Rectal smooth muscle tissue (tissue), 1 donor: ENCODE measurements at regions not wholly inside any gene's neighbourhood (a gene's known extent, or its start where the extent isn't known, plus 50 kb on each side); places are given as distances from the start of the nearest gene placed in this dataset.

Experiments used
- H3K27ac ChIP-seq: one replicate; pipeline ENCODE4 v1.7.0; 2013; ENCODE audit warnings: low read depth, low read length, inconsistent platforms
- H3K27me3 ChIP-seq: one replicate; pipeline ENCODE4 v1.7.0; 2013; ENCODE audit warnings: low read length; ENCODE audit not compliant: control insufficient read depth, insufficient read depth
- H3K36me3 ChIP-seq: one replicate; pipeline ENCODE4 v1.7.0; 2013; ENCODE audit warnings: low read length; ENCODE audit not compliant: control insufficient read depth, insufficient read depth
- H3K4me1 ChIP-seq: one replicate; pipeline ENCODE4 v1.7.0; 2013; ENCODE audit warnings: low read length; ENCODE audit not compliant: control insufficient read depth, insufficient read depth
- H3K4me3 ChIP-seq: one replicate; pipeline ENCODE4 v1.7.0; 2013; ENCODE audit warnings: low read length
- H3K9ac ChIP-seq: one replicate; pipeline ENCODE4 v1.7.0; 2013; ENCODE audit warnings: low read length

DNA sequence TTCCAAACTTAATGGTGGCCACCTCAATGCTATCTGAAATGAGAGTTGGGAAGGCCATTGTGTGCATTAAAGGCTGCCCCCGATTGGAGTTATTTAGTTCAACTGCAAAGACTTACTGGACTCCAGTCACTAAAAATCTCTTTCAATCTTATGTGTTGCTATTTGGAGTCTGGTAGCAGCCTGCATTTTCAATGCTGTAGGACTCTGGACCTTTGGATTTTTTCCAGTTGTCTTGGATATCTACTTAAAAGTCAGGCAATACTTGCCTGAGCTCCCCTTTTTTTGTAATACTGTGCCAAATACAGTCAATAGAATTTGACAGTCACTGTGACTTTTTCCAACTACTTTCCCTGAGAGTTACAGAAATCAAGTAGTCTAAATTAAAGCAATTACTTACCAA is 281.9 kb downstream of the TRIB2 start:
- Histone ChIP-seq H3K9ac (no peak overlapping the region), H3K27ac (no peak overlapping the region), H3K4me1 (peaks cover 8% of the 10 kb centered on the region), H3K36me3 (no peaks in the 10 kb centered on the region), H3K27me3 (no peaks in the 10 kb centered on the region), H3K4me3 (no peak overlapping the region)

DNA sequence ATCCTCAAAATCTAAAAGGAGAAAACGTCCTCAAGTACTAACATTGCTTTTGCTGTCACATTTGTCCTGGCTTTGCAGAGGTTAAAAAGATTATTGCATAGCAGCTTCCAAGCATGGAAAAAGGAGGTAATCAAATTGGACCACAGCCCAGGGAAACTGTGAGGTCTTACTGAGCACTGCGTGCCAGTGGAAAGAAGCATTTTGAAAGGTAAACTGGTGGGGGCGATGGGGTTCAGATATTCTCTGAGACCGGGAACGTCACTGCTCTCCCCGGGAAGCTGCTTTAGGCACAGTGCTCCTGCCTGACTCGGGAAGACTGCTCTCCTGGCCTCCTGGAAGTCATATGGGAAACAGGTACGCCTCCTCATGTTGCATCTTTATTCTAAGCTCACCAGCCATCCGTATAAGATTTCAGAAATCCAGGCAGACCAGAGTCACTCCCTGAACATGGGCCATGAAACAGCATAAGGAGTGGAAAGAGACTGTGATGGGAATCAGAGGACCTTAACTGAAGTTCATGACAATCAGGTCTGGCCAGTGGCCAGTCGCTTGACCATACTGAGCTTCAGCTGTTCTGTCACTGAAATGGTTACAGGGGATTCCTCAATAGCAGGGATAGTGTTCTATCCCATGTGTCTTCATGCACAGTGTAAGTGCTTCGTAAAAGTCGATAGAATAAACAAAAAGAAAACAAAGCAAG is 284.1 kb downstream of the TRIB2 start:
- Histone ChIP-seq H3K36me3 (no peaks in the 10 kb centered on the region), H3K27ac (no peak overlapping the region), H3K4me3 (no peak overlapping the region), H3K9ac (no peak overlapping the region), H3K27me3 (no peaks in the 10 kb centered on the region), H3K4me1 (peaks cover 8% of the 10 kb centered on the region)

DNA sequence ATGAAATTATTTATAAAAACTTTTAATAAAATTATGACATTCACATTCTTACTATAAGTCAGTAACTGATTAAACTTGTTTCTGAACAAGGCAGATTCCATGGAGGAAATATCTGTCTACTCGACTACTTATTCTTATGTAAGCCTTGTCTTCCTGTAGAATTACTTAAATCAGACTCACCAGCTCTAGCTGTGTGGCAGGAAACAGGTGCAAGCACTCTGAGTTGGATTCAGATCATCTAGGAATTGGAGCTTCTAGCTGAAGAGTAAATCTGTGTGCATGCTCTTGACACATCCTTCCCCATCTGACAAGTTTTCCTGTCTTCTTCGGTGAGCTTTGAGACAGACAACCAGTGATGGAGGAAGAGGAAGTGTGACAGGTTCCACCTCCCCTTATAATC is 284.7 kb downstream of the TRIB2 start:
- H3K27ac ChIP-seq: no peak overlapping the region

DNA sequence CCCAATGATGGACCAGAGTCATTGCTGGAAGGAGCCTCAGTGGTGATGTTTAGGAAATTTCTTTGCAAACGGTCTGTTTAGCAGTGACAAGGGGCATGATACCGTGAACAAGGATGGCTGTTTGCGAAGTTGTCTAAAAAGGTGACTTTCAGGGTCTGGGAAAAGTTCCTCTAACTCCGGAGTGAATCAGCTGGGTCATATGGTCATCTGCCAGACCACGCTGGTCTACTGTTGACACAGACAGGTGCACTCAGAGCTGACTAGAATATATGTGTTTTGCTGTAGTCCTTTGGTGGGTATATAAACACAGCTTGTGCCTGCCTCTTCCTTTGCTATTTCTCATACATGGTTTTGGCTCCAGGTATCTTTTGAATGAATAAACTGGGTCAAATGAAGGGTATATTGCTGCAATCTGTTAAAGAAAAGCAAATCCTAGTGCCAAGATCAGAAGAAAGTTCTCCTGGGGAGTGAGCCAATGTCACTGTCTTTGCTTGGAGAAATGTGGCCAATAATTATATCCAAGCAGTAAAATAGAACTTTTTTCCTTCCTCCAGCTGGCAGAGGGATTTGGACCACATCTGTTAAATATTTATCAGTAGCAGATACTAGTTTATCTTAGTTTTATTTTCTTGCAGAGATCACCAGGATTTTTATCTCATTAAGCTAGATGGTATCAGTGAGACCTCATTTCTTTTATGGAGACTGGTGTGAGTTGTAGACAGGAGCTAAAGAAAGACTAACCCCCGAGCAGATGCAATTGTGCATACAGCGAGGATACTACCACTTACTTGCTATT is 286.0 kb downstream of the TRIB2 start:
- Histone ChIP-seq H3K4me1 (peaks cover 12% of the 10 kb centered on the region), H3K36me3 (no peaks in the 10 kb centered on the region), H3K27ac (no peak overlapping the region), H3K4me3 (no peak overlapping the region), H3K27me3 (no peaks in the 10 kb centered on the region), H3K9ac (no peak overlapping the region)

More for the DNA sequence above, 284.7 kb downstream of the TRIB2 start:
- Histone ChIP-seq H3K27me3 (no peaks in the 10 kb centered on the region), H3K4me1 (peaks cover 8% of the 10 kb centered on the region), H3K36me3 (no peaks in the 10 kb centered on the region), H3K9ac (no peak overlapping the region), H3K4me3 (no peak overlapping the region)

DNA sequence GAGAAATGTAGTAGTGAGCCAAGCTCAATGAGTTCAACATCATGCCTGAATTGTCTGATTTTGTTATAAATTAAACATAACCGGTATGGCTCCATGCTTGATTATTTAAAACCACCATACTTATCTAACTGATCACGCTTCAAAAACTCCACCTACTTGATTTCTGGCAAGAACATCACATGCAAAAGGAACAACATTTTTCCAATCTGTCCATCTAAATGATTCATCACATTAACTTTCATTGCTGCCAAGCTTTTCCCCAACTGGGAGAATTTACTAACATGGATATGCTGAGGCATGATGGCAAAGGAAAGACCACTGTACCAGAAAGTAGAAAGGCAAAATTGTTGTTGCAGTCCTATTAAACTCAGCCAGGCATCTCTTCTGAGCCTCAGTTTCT is 286.8 kb downstream of the TRIB2 start:
- Histone ChIP-seq H3K36me3 (no peaks in the 10 kb centered on the region), H3K27ac (no peak overlapping the region), H3K4me3 (no peak overlapping the region), H3K9ac (no peak overlapping the region), H3K4me1 (peaks cover 12% of the 10 kb centered on the region), H3K27me3 (no peaks in the 10 kb centered on the region)

DNA sequence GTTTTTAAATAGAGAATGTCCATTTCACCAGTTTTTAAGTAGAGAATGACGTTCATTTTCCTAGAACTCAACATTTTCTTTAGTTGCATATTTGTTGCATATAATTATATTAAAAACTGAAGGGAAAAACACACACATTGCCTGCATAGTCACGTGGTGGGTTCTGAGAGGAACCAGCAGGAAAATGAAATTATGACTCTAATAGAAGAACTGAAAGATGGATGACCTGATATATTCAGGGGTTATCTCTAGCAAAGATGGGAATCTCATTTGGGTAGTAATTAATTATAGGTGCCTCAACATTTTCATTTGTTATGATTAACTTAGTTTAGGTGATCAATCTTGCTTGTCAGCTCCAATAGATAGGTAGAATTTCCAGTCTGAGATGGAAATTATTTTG is 288.3 kb downstream of the TRIB2 start:
- Histone ChIP-seq H3K36me3 (no peaks in the 10 kb centered on the region), H3K27me3 (no peaks in the 10 kb centered on the region), H3K27ac (no peak overlapping the region), H3K4me1 (peaks cover 12% of the 10 kb centered on the region), H3K9ac (no peak overlapping the region), H3K4me3 (no peak overlapping the region)

DNA sequence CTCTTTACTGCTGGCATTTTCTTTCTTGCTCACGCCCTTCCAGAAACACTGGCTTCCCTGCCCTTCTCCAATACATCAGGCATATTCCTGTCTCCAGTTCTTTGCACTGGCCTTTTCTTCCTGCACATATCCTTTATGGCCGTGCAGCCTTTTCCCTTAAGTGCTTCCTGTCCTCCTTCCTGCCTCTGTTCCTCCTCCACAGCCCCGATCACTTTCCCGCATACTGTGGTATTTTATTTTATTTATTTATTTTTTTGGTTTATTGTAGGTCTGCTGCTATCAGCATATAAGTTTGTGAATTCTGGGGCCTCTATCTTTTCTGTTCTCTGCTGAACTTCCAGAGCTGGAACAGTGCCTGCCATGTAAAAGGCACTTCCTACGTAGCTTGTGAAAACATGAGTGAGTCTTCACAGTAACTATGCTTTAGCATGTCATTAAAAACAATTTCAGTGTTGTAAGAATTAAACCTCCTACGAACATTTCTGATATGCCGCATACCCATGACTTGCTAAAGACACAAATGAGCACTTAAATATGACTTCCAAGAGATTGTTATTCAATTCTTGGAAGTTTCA is 289.1 kb downstream of the TRIB2 start:
- H3K4me3 ChIP-seq: no peak overlapping the region
- peak overlapping the region; percentile 11 for H3K27ac ChIP-seq
- H3K27me3 ChIP-seq: no peaks in the 10 kb centered on the region
- H3K9ac ChIP-seq: no peak overlapping the region
- no peaks in the 10 kb centered on the region for H3K36me3 ChIP-seq
- H3K4me1 ChIP-seq: peaks cover 10% of the 10 kb centered on the region

DNA sequence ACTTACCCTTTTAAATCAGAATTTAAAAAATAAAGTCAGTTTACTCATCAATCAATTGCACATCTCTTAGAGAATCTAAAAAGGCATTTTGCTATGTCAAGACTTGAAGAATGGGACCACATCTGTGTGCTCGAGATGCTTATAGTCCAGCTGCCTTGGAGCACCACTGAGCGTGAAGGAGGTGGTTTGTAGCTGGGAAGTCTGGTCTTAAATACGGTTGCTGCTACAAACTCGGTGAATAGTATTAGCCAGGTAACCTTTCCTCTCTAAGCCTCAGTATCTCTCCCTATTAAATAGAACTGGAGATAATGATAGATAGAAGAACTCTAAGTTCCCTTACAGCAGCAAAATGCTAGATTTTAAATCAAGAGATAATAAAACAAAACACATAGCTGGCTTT is 289.7 kb downstream of the TRIB2 start:
- no peaks in the 10 kb centered on the region for H3K36me3 ChIP-seq
- H3K27me3 ChIP-seq: no peaks in the 10 kb centered on the region
- no peak overlapping the region for H3K9ac ChIP-seq
- H3K4me3 ChIP-seq: no peak overlapping the region
- peaks cover 7% of the 10 kb centered on the region for H3K4me1 ChIP-seq
- peak overlapping the region; percentile 23 for H3K27ac ChIP-seq

DNA sequence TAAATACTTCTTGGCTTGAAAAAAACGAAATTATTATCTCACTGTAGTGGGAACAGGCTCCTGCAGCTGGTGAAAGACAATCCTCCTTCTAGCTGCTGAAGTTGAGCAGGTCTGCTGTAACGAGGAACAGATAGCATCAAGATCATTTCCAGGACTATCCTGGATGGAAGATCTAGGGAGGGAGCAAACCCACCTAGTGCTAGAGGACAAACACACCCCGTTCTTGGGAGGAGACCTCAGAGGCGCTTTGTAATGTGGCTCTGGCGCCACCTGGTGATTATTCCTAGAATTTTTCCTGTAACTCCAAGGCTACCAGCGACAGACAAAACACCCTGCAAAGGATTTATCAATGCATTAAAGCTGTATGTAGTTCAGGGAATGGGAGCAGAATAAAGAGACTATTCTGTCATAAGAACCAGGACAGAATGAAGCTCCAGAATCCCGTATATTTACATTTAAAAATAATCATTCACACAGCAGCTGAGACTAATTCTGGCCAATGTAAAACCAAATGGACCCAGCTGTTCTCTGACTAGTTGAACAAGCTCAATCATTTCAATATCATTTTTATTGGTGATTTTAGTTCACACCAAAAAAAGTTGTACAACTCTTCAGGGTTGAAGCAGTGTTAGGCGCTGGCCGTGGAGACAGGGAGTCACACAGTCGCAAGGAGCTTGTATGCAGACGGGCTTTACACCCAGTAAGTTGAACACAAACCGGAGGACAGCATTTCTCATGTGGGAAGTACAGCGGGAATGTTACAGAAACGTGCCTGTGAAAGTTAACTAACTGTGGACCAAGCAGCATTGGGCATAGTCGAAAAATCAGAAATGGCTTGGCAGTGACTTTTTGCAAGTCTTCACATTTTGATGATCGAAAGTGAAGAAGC is 290.3 kb downstream of the TRIB2 start:
- peak overlapping the region; percentile 23 for H3K27ac ChIP-seq
- no peaks in the 10 kb centered on the region for H3K36me3 ChIP-seq
- H3K9ac ChIP-seq: no peak overlapping the region
- peaks cover 7% of the 10 kb centered on the region for H3K4me1 ChIP-seq
- H3K27me3 ChIP-seq: no peaks in the 10 kb centered on the region
- H3K4me3 ChIP-seq: peak overlapping the region; percentile 38

DNA sequence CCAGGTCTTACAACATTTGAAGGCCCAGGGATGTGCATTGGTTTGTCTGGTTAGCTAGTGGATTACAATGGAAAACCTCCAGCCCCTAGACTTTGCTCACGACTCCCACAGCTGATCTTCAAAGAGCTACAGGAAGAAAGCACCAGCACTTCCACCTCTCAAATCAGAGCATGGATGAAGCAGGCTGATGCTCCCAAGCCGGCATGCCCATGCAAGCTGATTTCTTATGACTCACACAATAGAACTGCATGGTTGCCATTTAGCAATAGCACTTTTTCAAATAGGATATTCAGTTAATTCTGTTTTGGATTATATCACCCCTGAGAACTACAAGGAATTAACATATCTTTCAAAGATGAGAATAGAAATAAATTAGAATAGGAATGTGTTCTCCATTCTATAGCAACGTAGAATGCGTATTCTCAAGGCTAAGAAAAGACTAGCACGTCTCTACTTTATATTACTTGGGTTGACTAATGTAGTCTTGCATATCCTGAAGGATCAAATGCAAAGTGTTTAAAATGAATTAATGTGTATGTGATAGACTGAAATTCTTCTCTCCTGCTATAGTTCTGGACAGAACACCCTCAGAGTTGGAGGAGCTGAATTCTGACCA is 292.4 kb downstream of the TRIB2 start:
- peaks cover 5% of the 10 kb centered on the region for H3K4me1 ChIP-seq
- no peaks in the 10 kb centered on the region for H3K27me3 ChIP-seq
- H3K36me3 ChIP-seq: no peaks in the 10 kb centered on the region
- H3K4me3 ChIP-seq: no peak overlapping the region
- H3K27ac ChIP-seq: no peak overlapping the region
- no peak overlapping the region for H3K9ac ChIP-seq

DNA sequence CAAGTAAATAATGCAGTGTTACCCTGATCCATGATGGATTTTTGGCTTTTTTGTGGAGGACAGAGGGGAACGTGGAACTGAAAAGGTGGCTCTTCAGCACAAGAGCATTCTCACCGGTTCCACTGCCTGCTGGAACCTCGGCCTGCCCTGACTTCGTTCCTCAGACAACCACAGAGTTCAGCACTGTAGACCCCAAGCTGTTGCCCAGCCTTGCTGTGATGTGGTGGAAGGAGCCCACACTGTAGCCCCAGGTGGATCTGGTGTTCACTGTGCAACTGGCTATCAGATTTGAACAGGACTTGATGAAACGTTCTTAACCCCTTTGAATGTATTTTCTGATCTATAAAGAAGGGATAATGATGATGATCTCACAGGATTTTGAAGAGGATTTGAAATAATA is 293.5 kb downstream of the TRIB2 start:
- H3K27ac ChIP-seq: no peak overlapping the region
- H3K4me1 ChIP-seq: peaks cover 5% of the 10 kb centered on the region
- no peaks in the 10 kb centered on the region for H3K27me3 ChIP-seq
- no peak overlapping the region for H3K4me3 ChIP-seq
- no peak overlapping the region for H3K9ac ChIP-seq
- no peaks in the 10 kb centered on the region for H3K36me3 ChIP-seq

DNA sequence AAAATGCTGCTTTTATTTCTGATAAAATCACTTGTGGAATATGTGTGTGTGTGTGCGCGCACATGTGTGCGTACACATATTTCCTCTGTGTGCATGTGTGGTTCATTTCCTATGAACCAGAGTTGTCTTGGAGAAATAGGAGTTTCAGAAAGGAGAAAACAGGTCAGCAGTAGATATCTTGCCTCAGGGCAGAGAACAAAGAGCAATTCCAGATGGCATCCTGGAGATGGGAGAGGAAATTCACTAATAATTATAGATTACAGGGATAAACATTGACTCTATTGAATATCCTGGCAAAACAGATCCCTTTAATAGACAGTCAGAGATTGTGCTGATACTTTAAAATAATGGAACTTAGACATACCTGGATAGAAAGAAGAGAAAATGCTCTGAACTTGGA is 298.0 kb downstream of the TRIB2 start:
- Histone ChIP-seq H3K4me3 (no peak overlapping the region), H3K36me3 (no peaks in the 10 kb centered on the region)

More for the DNA sequence above, 298.0 kb downstream of the TRIB2 start:
- Histone ChIP-seq H3K27me3 (no peaks in the 10 kb centered on the region), H3K9ac (no peak overlapping the region), H3K27ac (no peak overlapping the region), H3K4me1 (no peaks in the 10 kb centered on the region)
